ENCODE measurements at regions not wholly inside any gene's neighbourhood (a gene's known extent, or its start where the extent isn't known, plus 50 kb on each side); places are given as distances from the start of the nearest gene placed in this dataset.

GRCh38 chr10:85238676-85239075 lies 910.3 kb downstream of the CCSER2 start:
- Histone ChIP-seq H3K4me1 (ENCODE audit: control insufficient read depth, extremely low read depth, insufficient read depth, low read length) (no peaks in the 10 kb centered on the region), H2AFZ (ENCODE audit: low read length) (no peak overlapping the region), H3K27ac (ENCODE audit: insufficient read depth, low read length) (no peak overlapping the region), H4K20me1 (ENCODE audit: control insufficient read depth, extremely low read depth, insufficient read depth, low read length) (no peaks in the 10 kb centered on the region), H3K4me3 (replicated peaks in 1 of 4; ENCODE audit: control extremely low read depth in 1 of 4, insufficient read depth in 1 of 4, low read depth in 3 of 4, low read length in 4 of 4) (no peak overlapping the region), H3K9me3 (ENCODE audit: control insufficient read depth, insufficient read depth, low read depth, low read length) (no peaks in the 10 kb centered on the region), H3K27me3 (ENCODE audit: control insufficient read depth, insufficient read depth, low read length) (no peaks in the 10 kb centered on the region), H3K4me2 (ENCODE audit: extremely low read depth, insufficient read depth, low read length) (no peak overlapping the region), H3K9ac (ENCODE audit: insufficient read depth, low read length) (no peak overlapping the region), H3K36me3 (ENCODE audit: control insufficient read depth, insufficient read depth, low read length) (no peaks in the 10 kb centered on the region), H3K79me2 (ENCODE audit: control insufficient read depth, insufficient read depth, low read length) (no peaks in the 10 kb centered on the region)
- TF ChIP-seq CTCF (conservative IDR thresholded peaks at IDR 0.05 in 1 of 2, IDR thresholded peaks at IDR 0.05 in 1 of 2; ENCODE audit: low read depth in 1 of 2, low read length in 2 of 2) (no peak), EZH2 (IDR thresholded peaks at IDR 0.05; ENCODE audit: low read length, missing control alignments) (no peak)
- no peak for DNase-seq (ENCODE audit: low read depth in 2 of 2)

- Histone ChIP-seq H3K27ac (ENCODE audit: insufficient read depth, low read length) (no peak overlapping the region), H3K4me2 (ENCODE audit: extremely low read depth, insufficient read depth, low read length) (no peak overlapping the region), H3K9ac (ENCODE audit: insufficient read depth, low read length) (no peak overlapping the region), H3K36me3 (ENCODE audit: control insufficient read depth, insufficient read depth, low read length) (no peaks in the 10 kb centered on the region), H3K4me3 (replicated peaks in 1 of 4; ENCODE audit: control extremely low read depth in 1 of 4, insufficient read depth in 1 of 4, low read depth in 3 of 4, low read length in 4 of 4) (no peak overlapping the region), H4K20me1 (ENCODE audit: control insufficient read depth, extremely low read depth, insufficient read depth, low read length) (no peaks in the 10 kb centered on the region), H3K27me3 (ENCODE audit: control insufficient read depth, insufficient read depth, low read length) (no peaks in the 10 kb centered on the region), H3K79me2 (ENCODE audit: control insufficient read depth, insufficient read depth, low read length) (no peaks in the 10 kb centered on the region), H2AFZ (ENCODE audit: low read length) (no peak overlapping the region), H3K9me3 (ENCODE audit: control insufficient read depth, insufficient read depth, low read depth, low read length) (no peaks in the 10 kb centered on the region), H3K4me1 (ENCODE audit: control insufficient read depth, extremely low read depth, insufficient read depth, low read length) (no peaks in the 10 kb centered on the region)
- TF ChIP-seq CTCF (conservative IDR thresholded peaks at IDR 0.05 in 1 of 2, IDR thresholded peaks at IDR 0.05 in 1 of 2; ENCODE audit: low read depth in 1 of 2, low read length in 2 of 2) (no peak), EZH2 (IDR thresholded peaks at IDR 0.05; ENCODE audit: low read length, missing control alignments) (no peak)
- no peak for DNase-seq (ENCODE audit: low read depth in 2 of 2)
These were observed 921.9 kb downstream of the CCSER2 start for GRCh38 chr10:85250304-85250703.

GRCh38 chr10:85256481-85256880 lies 928.1 kb downstream of the CCSER2 start:
- no peaks in the 10 kb centered on the region for H3K4me1 ChIP-seq (ENCODE audit: control insufficient read depth, extremely low read depth, insufficient read depth, low read length)
- H3K9ac ChIP-seq (ENCODE audit: insufficient read depth, low read length), result no peak overlapping the region
- TF ChIP-seq EZH2 (IDR thresholded peaks at IDR 0.05; ENCODE audit: low read length, missing control alignments) (no peak), CTCF (conservative IDR thresholded peaks at IDR 0.05 in 1 of 2, IDR thresholded peaks at IDR 0.05 in 1 of 2; ENCODE audit: low read depth in 1 of 2, low read length in 2 of 2) (no peak)
- H3K27me3 ChIP-seq (ENCODE audit: control insufficient read depth, insufficient read depth, low read length), result no peaks in the 10 kb centered on the region
- H3K79me2 ChIP-seq (ENCODE audit: control insufficient read depth, insufficient read depth, low read length), result no peaks in the 10 kb centered on the region
- H4K20me1 ChIP-seq (ENCODE audit: control insufficient read depth, extremely low read depth, insufficient read depth, low read length), result no peaks in the 10 kb centered on the region
- H3K4me3 ChIP-seq (replicated peaks in 1 of 4; ENCODE audit: control extremely low read depth in 1 of 4, insufficient read depth in 1 of 4, low read depth in 3 of 4, low read length in 4 of 4), result no peak overlapping the region
- H3K9me3 ChIP-seq (ENCODE audit: control insufficient read depth, insufficient read depth, low read depth, low read length), result no peaks in the 10 kb centered on the region
- DNase-seq (ENCODE audit: low read depth in 2 of 2), result no peak
- no peaks in the 10 kb centered on the region for H3K36me3 ChIP-seq (ENCODE audit: control insufficient read depth, insufficient read depth, low read length)
- H2AFZ ChIP-seq (ENCODE audit: low read length), result no peak overlapping the region
- H3K4me2 ChIP-seq (ENCODE audit: extremely low read depth, insufficient read depth, low read length), result no peak overlapping the region
- no peak overlapping the region for H3K27ac ChIP-seq (ENCODE audit: insufficient read depth, low read length)

Measured in fibroblast of lung (primary cell).